Trophoblast cell (in vitro differentiated cells and primary cell): ENCODE measurements at regions not wholly inside any gene's neighbourhood (a gene's known extent, or its start where the extent isn't known, plus 50 kb on each side); places are given as distances from the start of the nearest gene placed in this dataset.

Experiments used
- DNase-seq, 2 donors: peaks; one replicate each; pipeline ENCODE4 v3.0.0-alpha.2; 2016
- H2AFZ ChIP-seq: 2 replicates; pipeline ENCODE4 v1.6.1; 2013; ENCODE audit warnings: low read length, moderate library complexity, mild to moderate bottlenecking; ENCODE audit not compliant: insufficient read depth, poor library complexity
- H2AK5ac ChIP-seq: 2 replicates; pipeline ENCODE4 v1.6.1; 2013; ENCODE audit warnings: mild to moderate bottlenecking, low read length
- H2BK120ac ChIP-seq: 2 replicates; pipeline ENCODE4 v1.6.1; 2013; ENCODE audit warnings: low read length, mild to moderate bottlenecking, moderate library complexity; ENCODE audit not compliant: insufficient read depth, poor library complexity
- H2BK12ac ChIP-seq: 2 replicates; pipeline ENCODE4 v1.6.1; 2013; ENCODE audit warnings: mild to moderate bottlenecking, low read length, moderate library complexity
- H2BK5ac ChIP-seq: 2 replicates; pipeline ENCODE4 v1.6.1; 2013; ENCODE audit warnings: low read length, low read depth, moderate library complexity, mild to moderate bottlenecking; ENCODE audit not compliant: poor library complexity
- H3K14ac ChIP-seq: 2 replicates; pipeline ENCODE4 v1.6.1; 2013; ENCODE audit warnings: mild to moderate bottlenecking, low read length
- H3K18ac ChIP-seq: 2 replicates; pipeline ENCODE4 v1.6.1; 2013; ENCODE audit warnings: mild to moderate bottlenecking, low read length
- H3K23ac ChIP-seq: 2 replicates; pipeline ENCODE4 v1.6.1; 2013; ENCODE audit warnings: low read length
- H3K27ac ChIP-seq: 2 replicates; pipeline ENCODE4 v1.5.1; 2013; ENCODE audit warnings: low read depth, mild to moderate bottlenecking, inconsistent platforms, low read length, moderate library complexity
- H3K27me3 ChIP-seq: 2 replicates; pipeline ENCODE4 v1.6.1; 2013; ENCODE audit warnings: inconsistent platforms, mild to moderate bottlenecking, low read length, moderate library complexity; ENCODE audit not compliant: insufficient read depth
- H3K36me3 ChIP-seq, 2 experiments: 1 replicate in 1 of 2; 2 replicates in 1 of 2; pipeline ENCODE4 v1.6.1; 2013; ENCODE audit warnings: low read length in 2 of 2, mild to moderate bottlenecking in 2 of 2, moderate library complexity in 1 of 2; ENCODE audit not compliant: insufficient read depth in 2 of 2, control insufficient read depth in 1 of 2
- H3K4ac ChIP-seq: 2 replicates; pipeline ENCODE4 v1.6.1; 2013; ENCODE audit warnings: low read depth, mild to moderate bottlenecking, low read length, moderate library complexity
- H3K4me1 ChIP-seq, 2 experiments: 1 replicate in 1 of 2; 2 replicates in 1 of 2; pipeline ENCODE4 v1.6.1; 2013; ENCODE audit warnings: low read length in 2 of 2, mild to moderate bottlenecking in 2 of 2, moderate library complexity in 1 of 2; ENCODE audit not compliant: insufficient read depth in 2 of 2, control insufficient read depth in 1 of 2
- H3K4me2 ChIP-seq: 2 replicates; pipeline ENCODE4 v1.6.1; 2013; ENCODE audit warnings: inconsistent platforms, mild to moderate bottlenecking, low read length, moderate library complexity
- H3K4me3 ChIP-seq: 2 replicates; pipeline ENCODE4 v1.5.1; 2013; ENCODE audit warnings: mild to moderate bottlenecking, low read depth, low read length, inconsistent platforms
- H3K79me1 ChIP-seq: one replicate; pipeline ENCODE4 v1.6.1; 2013; ENCODE audit warnings: low read length
- H3K79me2 ChIP-seq: 2 replicates; pipeline ENCODE4 v1.6.1; 2013; ENCODE audit warnings: low read length, mild to moderate bottlenecking; ENCODE audit not compliant: control insufficient read depth, insufficient read depth, poor library complexity
- H3K9ac ChIP-seq: 2 replicates; pipeline ENCODE4 v1.6.1; 2013; ENCODE audit warnings: mild to moderate bottlenecking, low read length
- H3K9me3 ChIP-seq: 2 replicates; pipeline ENCODE4 v1.6.1; 2013; ENCODE audit warnings: low read depth, mild to moderate bottlenecking, control low read depth, inconsistent platforms, low read length; ENCODE audit not compliant: insufficient read depth
- H4K12ac ChIP-seq: 2 replicates; pipeline ENCODE4 v1.6.1; 2013; ENCODE audit warnings: low read depth, mild to moderate bottlenecking, low read length, moderate library complexity
- H4K8ac ChIP-seq: 2 replicates; pipeline ENCODE4 v1.6.1; 2013; ENCODE audit warnings: low read depth, mild to moderate bottlenecking, low read length, moderate library complexity
- H4K91ac ChIP-seq: one replicate; pipeline ENCODE4 v1.6.1; 2013; ENCODE audit warnings: low read depth, mild to moderate bottlenecking, low read length, moderate library complexity
- whole genome bisulfite sequencing: extraction: QIAGEN DNeasy Blood & Tissue Kit; methylation state at CpG from one replicate; pipeline ENCODE4 v1.1.7; 2013; ENCODE audit warnings: missing lambda C conversion rate; ENCODE audit not compliant: insufficient read length, insufficient coverage; ENCODE audit errors: extremely low coverage; 5-methylcytosine and 5-hydroxymethylcytosine counted together

DNA sequence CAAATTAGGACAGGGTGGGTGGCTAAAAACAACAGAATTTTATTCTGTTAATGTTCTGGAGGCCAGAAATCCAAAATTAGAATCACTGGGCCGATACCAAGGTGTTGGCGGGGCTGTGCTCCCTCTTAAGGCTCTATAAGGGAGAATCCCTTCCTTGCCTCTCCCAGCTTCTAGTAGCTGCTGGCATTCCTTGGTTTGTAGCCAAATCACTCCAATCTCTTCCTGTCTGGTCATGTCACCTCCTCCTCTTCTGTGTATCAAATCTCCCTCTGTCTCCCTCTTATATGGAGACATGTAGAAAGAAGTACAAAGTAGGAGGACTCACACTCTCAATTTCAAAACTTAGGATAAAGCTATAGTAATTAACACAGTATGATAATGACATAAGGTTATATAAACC is 102.9 kb upstream of the SIRPA start:
- Histone ChIP-seq H2BK12ac (no peak overlapping the region), H2AFZ (no peak overlapping the region), H3K27me3 (no peaks in the 10 kb centered on the region), H3K18ac (no peak overlapping the region), H3K4me2 (no peak overlapping the region), H3K79me1 (no peaks in the 10 kb centered on the region), H3K23ac (no peak overlapping the region), H3K9me3 (no peaks in the 10 kb centered on the region), H3K36me3 (no peaks in the 10 kb centered on the region), H3K27ac (no peak overlapping the region), H2BK120ac (no peak overlapping the region), H2AK5ac (no peak overlapping the region), H3K79me2 (no peaks in the 10 kb centered on the region), H4K91ac (no peak overlapping the region), H3K4me1 (no peaks in the 10 kb centered on the region), H4K12ac (no peak overlapping the region), H3K4me3 (no peak overlapping the region), H3K9ac (no peak overlapping the region), H2BK5ac (no peak overlapping the region), H3K14ac (no peak overlapping the region), H3K4ac (no peak overlapping the region), H4K8ac (no peak overlapping the region)
- no peak for DNase-seq
- no CpG with 5 or more reads among the region's 2 CpGs for WGBS

DNA sequence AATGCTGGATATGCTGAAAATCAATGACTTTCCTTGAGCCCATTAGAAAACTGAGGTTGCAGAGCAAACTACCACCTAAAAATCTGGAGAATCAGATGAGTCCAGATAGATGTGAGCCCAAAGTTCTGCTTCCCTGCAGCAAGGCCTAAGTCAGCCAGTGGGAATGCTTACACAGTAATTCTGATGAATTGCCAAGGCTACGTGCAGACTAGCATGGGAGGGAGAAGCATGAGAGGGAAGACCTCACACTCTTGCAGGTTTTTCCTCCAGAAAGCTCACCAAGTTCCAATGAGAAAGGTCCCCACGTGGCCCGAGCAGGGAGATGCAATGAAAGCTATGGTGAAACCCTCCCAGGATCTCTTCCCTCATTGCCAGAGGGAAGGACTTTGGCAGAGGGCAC is 104.8 kb upstream of the SIRPA start:
- no peaks in the 10 kb centered on the region for H3K79me1 ChIP-seq
- no peak overlapping the region for H2BK120ac ChIP-seq
- H3K14ac ChIP-seq: no peak overlapping the region
- no peak overlapping the region for H3K4me2 ChIP-seq
- H3K36me3 ChIP-seq: no peaks in the 10 kb centered on the region
- no peak overlapping the region for H3K27ac ChIP-seq
- no peak overlapping the region for H3K4ac ChIP-seq
- H3K4me3 ChIP-seq: no peak overlapping the region
- H2BK12ac ChIP-seq: no peak overlapping the region
- H4K8ac ChIP-seq: no peak overlapping the region
- H2AFZ ChIP-seq: no peak overlapping the region
- no peaks in the 10 kb centered on the region for H3K79me2 ChIP-seq
- H4K12ac ChIP-seq: no peak overlapping the region
- no peak for DNase-seq
- no peaks in the 10 kb centered on the region for H3K27me3 ChIP-seq
- H3K9ac ChIP-seq: no peak overlapping the region
- H3K18ac ChIP-seq: no peak overlapping the region
- H3K4me1 ChIP-seq: no peaks in the 10 kb centered on the region
- H2BK5ac ChIP-seq: no peak overlapping the region
- no peak overlapping the region for H4K91ac ChIP-seq
- no CpG with 5 or more reads among the region's 3 CpGs for WGBS
- no peak overlapping the region for H3K23ac ChIP-seq
- no peaks in the 10 kb centered on the region for H3K9me3 ChIP-seq
- no peak overlapping the region for H2AK5ac ChIP-seq

DNA sequence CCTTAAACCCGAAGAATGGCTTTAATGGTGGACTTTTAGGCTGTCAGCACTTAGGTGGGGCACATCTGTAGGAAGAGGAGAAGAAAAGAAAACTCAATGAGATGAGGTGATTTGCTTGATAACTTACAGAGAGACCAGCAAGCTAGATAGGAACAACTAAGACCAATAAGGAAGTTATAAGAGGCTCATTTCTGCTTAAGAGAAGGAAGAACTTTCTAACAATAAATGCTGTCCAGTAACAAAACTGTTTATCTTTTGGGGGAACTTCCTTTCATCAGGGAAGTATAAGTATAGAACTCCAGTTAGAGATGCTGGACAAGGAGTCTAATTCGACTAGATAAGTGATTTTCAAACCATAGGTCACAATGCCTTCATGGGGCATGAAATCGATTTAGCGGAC is 107.2 kb upstream of the SIRPA start:
- Histone ChIP-seq H3K4me1 (no peaks in the 10 kb centered on the region), H2BK5ac (no peak overlapping the region), H3K36me3 (no peaks in the 10 kb centered on the region), H3K4me2 (no peak overlapping the region), H2AFZ (no peak overlapping the region), H3K79me2 (no peaks in the 10 kb centered on the region), H3K14ac (no peak overlapping the region), H3K4me3 (no peak overlapping the region), H4K8ac (no peak overlapping the region), H3K9ac (no peak overlapping the region), H3K79me1 (no peaks in the 10 kb centered on the region), H3K9me3 (no peaks in the 10 kb centered on the region), H2BK12ac (no peak overlapping the region), H2BK120ac (no peak overlapping the region), H3K27me3 (no peaks in the 10 kb centered on the region), H3K23ac (no peak overlapping the region), H4K91ac (no peak overlapping the region), H3K4ac (no peak overlapping the region), H2AK5ac (no peak overlapping the region), H4K12ac (no peak overlapping the region), H3K18ac (no peak overlapping the region), H3K27ac (no peak overlapping the region)
- no CpG with 5 or more reads among the region's 4 CpGs for WGBS
- DNase-seq: no peak

- Histone ChIP-seq H3K23ac (no peak overlapping the region), H3K79me2 (no peaks in the 10 kb centered on the region), H4K12ac (no peak overlapping the region), H2BK12ac (no peak overlapping the region), H3K18ac (no peak overlapping the region), H3K27ac (no peak overlapping the region), H3K4ac (no peak overlapping the region), H2AK5ac (no peak overlapping the region), H3K9me3 (no peaks in the 10 kb centered on the region), H3K79me1 (no peaks in the 10 kb centered on the region), H3K36me3 (no peaks in the 10 kb centered on the region), H4K8ac (no peak overlapping the region), H4K91ac (no peak overlapping the region), H3K27me3 (no peaks in the 10 kb centered on the region), H3K14ac (no peak overlapping the region), H3K4me3 (no peak overlapping the region), H2BK5ac (no peak overlapping the region), H3K4me1 (no peaks in the 10 kb centered on the region), H2AFZ (no peak overlapping the region), H3K4me2 (no peak overlapping the region), H3K9ac (no peak overlapping the region), H2BK120ac (no peak overlapping the region)
- no CpG with 5 or more reads among the region's 6 CpGs for WGBS
- no peak for DNase-seq
Measured at GRCh38 chr20:1786486-1786885, 108.7 kb upstream of the SIRPA start.
